AG04449 (cell line): ENCODE measurements at regions not wholly inside any gene's neighbourhood (a gene's known extent, or its start where the extent isn't known, plus 50 kb on each side); places are given as distances from the start of the nearest gene placed in this dataset.

Source experiments
- CTCF ChIA-PET: fragments of 350-600 bp; formaldehyde crosslinking; extraction: SDS; loops from one replicate; lab custom pipeline; 2021; ENCODE audit warnings: antibody characterized with exemption; lab: Yijun Ruan, JAX
- POLR2A ChIA-PET: fragments of 400-600, 350-600 bp; formaldehyde crosslinking; extraction: SDS; loops from one replicate; lab custom pipeline; 2020; ENCODE audit warnings: antibody characterized with exemption, inconsistent platforms; lab: Yijun Ruan, JAX
- DNase-seq: peaks from one replicate; pipeline ENCODE4 v3.0.0-alpha.2; 2010; ENCODE audit warnings: low read depth, low spot score
- H3K4me3 ChIP-seq: 2 replicates; pipeline ENCODE4 v1.5.1; 2011; ENCODE audit warnings: low read depth, mild to moderate bottlenecking, control low read depth, low read length
- CTCF ChIP-seq: IDR thresholded peaks from one replicate; pipeline ENCODE4 v1.5.1; 2011; ENCODE audit warnings: mild to moderate bottlenecking, moderate library complexity, low read length, control low read depth, inconsistent platforms; ENCODE audit not compliant: insufficient read depth; ENCODE audit errors: missing control alignments

- ChIA-PET CTCF (no interaction called here), POLR2A (no interaction called here)
- TF ChIP-seq CTCF: no peak
- DNase-seq: no peak
- H3K4me3 ChIP-seq: no peak overlapping the region
Measured at GRCh38 chr6:105573138-105573537, 170.3 kb upstream of the PREP start.

GRCh38 chr6:105570416-105570815 lies 167.5 kb upstream of the PREP start:
- ChIA-PET POLR2A (no interaction called here), CTCF (interaction anchor here (0.8 kb wide), 1 partner anchor 13 kb away, joined by 3 read pairs; no protein-coding TSS in a partner anchor)
- no peak for DNase-seq
- no peak overlapping the region for H3K4me3 ChIP-seq
- no peak for TF ChIP-seq CTCF

- ChIA-PET CTCF (no interaction called here), POLR2A (no interaction called here)
- H3K4me3 ChIP-seq: no peak overlapping the region
- DNase-seq: no peak
- TF ChIP-seq CTCF: no peak
Measured at GRCh38 chr6:105569706-105570105, 166.8 kb upstream of the PREP start.

GRCh38 chr6:105568751-105569150 lies 165.9 kb upstream of the PREP start:
- no peak for DNase-seq
- TF ChIP-seq CTCF: no peak
- ChIA-PET POLR2A (no interaction called here), CTCF (no interaction called here)
- no peak overlapping the region for H3K4me3 ChIP-seq

- ChIA-PET CTCF (no interaction called here), POLR2A (no interaction called here)
- no peak for TF ChIP-seq CTCF
- no peak for DNase-seq
- H3K4me3 ChIP-seq: no peak overlapping the region
Measured at GRCh38 chr6:105568142-105568541, 165.3 kb upstream of the PREP start.

GRCh38 chr6:105567140-105567539 lies 164.3 kb upstream of the PREP start:
- H3K4me3 ChIP-seq: no peak overlapping the region
- CTCF ChIA-PET: no interaction called here
- POLR2A ChIA-PET: no interaction called here
- DNase-seq: no peak
- TF ChIP-seq CTCF: no peak

- CTCF ChIA-PET: no interaction called here
- no peak for DNase-seq
- TF ChIP-seq CTCF: no peak
- POLR2A ChIA-PET: no interaction called here
- no peak overlapping the region for H3K4me3 ChIP-seq
Measured at GRCh38 chr6:105566503-105566902, 163.6 kb upstream of the PREP start.
